ENCODE measurements at regions not wholly inside any gene's neighbourhood (a gene's known extent, or its start where the extent isn't known, plus 50 kb on each side); places are given as distances from the start of the nearest gene placed in this dataset.

- TF ChIP-seq POLR2AphosphoS5 (IDR thresholded peaks at IDR 0.05) (no peak), CTCF (IDR thresholded peaks at IDR 0.05; ENCODE audit: poor library complexity, severe bottlenecking) (no peak)
Observed at GRCh38 chr16:63769211-63769610, 1352.7 kb downstream of the CDH11 start.
